ENCODE measurements at regions not wholly inside any gene's neighbourhood (a gene's known extent, or its start where the extent isn't known, plus 50 kb on each side); places are given as distances from the start of the nearest gene placed in this dataset.

GRCh38 chr13:79648191-79648590, 167.2 kb downstream of the NDFIP2 start:
- no peak overlapping the region for H2BK120ac ChIP-seq (ENCODE audit: low read depth, low read length)
- ATAC-seq (ENCODE audit: low read depth): no peak
- no peak overlapping the region for H4K91ac ChIP-seq (ENCODE audit: insufficient read depth, low read depth, low read length)
- no peaks in the 10 kb centered on the region for H3K36me3 ChIP-seq (ENCODE audit: control insufficient read depth, insufficient read depth, low read length)
- in situ Hi-C loops (cut with MboI; ENCODE audit: low sequenced_read_pairs) (no loop called here), dilution Hi-C loops (cut with HindIII; ENCODE audit: low sequenced_read_pairs, unreplicated experiment) (no loop called here), intact Hi-C loops (cut with micrococcal nuclease) (no loop called here)
- H4K5ac ChIP-seq (ENCODE audit: low read depth, low read length): no peak overlapping the region
- CTCF ChIA-PET: no interaction called here
- no peak for TF ChIP-seq MAZ (IDR thresholded peaks at IDR 0.05; ENCODE audit: borderline replicate concordance, low read depth, low read length)
- no peak for TF ChIP-seq MAFK (IDR thresholded peaks at IDR 0.05; ENCODE audit: low read depth, low read length)
- no peak for TF ChIP-seq SMC3 (IDR thresholded peaks at IDR 0.05; ENCODE audit: low read depth, low read length)
- no peak for TF ChIP-seq RAD21 (IDR thresholded peaks at IDR 0.05; ENCODE audit: low read length)
- TF ChIP-seq POLR2A (IDR thresholded peaks at IDR 0.05; ENCODE audit: low read depth, low read length): no peak
- TF ChIP-seq RFX5 (IDR thresholded peaks at IDR 0.05; ENCODE audit: low read depth, low read length): no peak
- TF ChIP-seq MXI1 (IDR thresholded peaks at IDR 0.05; ENCODE audit: borderline replicate concordance, low read depth, low read length): no peak
- TF ChIP-seq CTCF (conservative IDR thresholded peaks at IDR 0.05; ENCODE audit: low read depth, low read length): no peak
- TF ChIP-seq NFE2L2 (IDR thresholded peaks at IDR 0.05; ENCODE audit: low read depth, low read length): no peak
- no peak for TF ChIP-seq CHD1 (IDR thresholded peaks at IDR 0.05; ENCODE audit: low read depth, low read length)
- TF ChIP-seq ELK1 (IDR thresholded peaks at IDR 0.05; ENCODE audit: borderline replicate concordance, low read depth, low read length): no peak
- TF ChIP-seq USF2 (IDR thresholded peaks at IDR 0.05; ENCODE audit: low read depth, low read length): no peak
- no peak for TF ChIP-seq CEBPB (IDR thresholded peaks at IDR 0.05; ENCODE audit: low read depth, low read length)
- TF ChIP-seq FOS (IDR thresholded peaks at IDR 0.05; ENCODE audit: low read depth, low read length): no peak
- TF ChIP-seq RCOR1 (IDR thresholded peaks at IDR 0.05; ENCODE audit: insufficient replicate concordance, low read length): no peak
- TF ChIP-seq BHLHE40 (IDR thresholded peaks at IDR 0.05; ENCODE audit: low read depth, low read length): no peak
- no CpG with 5 or more reads among the region's 1 CpG for WGBS, 2 experiments (ENCODE audit: extremely low coverage in 2 of 2, insufficient read length in 1 of 2)
- H4K20me1 ChIP-seq (ENCODE audit: insufficient read depth, low read length): no peaks in the 10 kb centered on the region
- H2BK15ac ChIP-seq (ENCODE audit: low read depth, low read length): no peak overlapping the region
- H2BK20ac ChIP-seq (ENCODE audit: low read depth, low read length): no peak overlapping the region
- H3K18ac ChIP-seq (ENCODE audit: low read depth, low read length): no peak overlapping the region
- H3K4me2 ChIP-seq (ENCODE audit: low read depth, low read length): no peak overlapping the region
- H3K23ac ChIP-seq (ENCODE audit: low read depth, low read length): no peak overlapping the region
- POLR2A ChIA-PET (ENCODE audit: unreplicated experiment): no interaction called here
- H3K4me3 ChIP-seq (ENCODE audit: insufficient read depth, low read depth, low read length): no peak overlapping the region
- no peak overlapping the region for H2AK5ac ChIP-seq (ENCODE audit: low read depth, low read length)
- no peak overlapping the region for H2BK5ac ChIP-seq (ENCODE audit: low read depth, low read length, poor library complexity, severe bottlenecking)
- peaks cover 3% of the 10 kb centered on the region; the same call in 1 of the 2 replicates for H3K27me3 ChIP-seq (ENCODE audit: control insufficient read depth, insufficient read depth, low read length)
- H3K14ac ChIP-seq (replicated peaks; ENCODE audit: low read depth, low read length): no peak overlapping the region
- no peak for DNase-seq
- no peak overlapping the region for H3K56ac ChIP-seq (ENCODE audit: extremely low read depth, insufficient read depth, low read length)
- H3K9ac ChIP-seq (ENCODE audit: low read depth, low read length): no peak overlapping the region
- no peaks in the 10 kb centered on the region for H3K9me1 ChIP-seq (ENCODE audit: insufficient read depth, low read length)
- no peak overlapping the region for H3K27ac ChIP-seq (ENCODE audit: insufficient read depth, low read length)
- H4K8ac ChIP-seq (ENCODE audit: low read depth in 2 of 2, low read length in 2 of 2): no peak overlapping the region
- H2AK9ac ChIP-seq (replicated peaks; ENCODE audit: low read depth, low read length, poor library complexity): no peak overlapping the region
- no peak overlapping the region for H2AFZ ChIP-seq (replicated peaks; ENCODE audit: low read length, poor library complexity)
- no peak overlapping the region for H3K4ac ChIP-seq (ENCODE audit: low read depth, low read length)
- no peaks in the 10 kb centered on the region for H3K79me1 ChIP-seq (ENCODE audit: low read depth in 1 of 2, low read length in 2 of 2)
- H3K9me3 ChIP-seq (ENCODE audit: control insufficient read depth, insufficient read depth, low read length): no peaks in the 10 kb centered on the region
- H3K4me1 ChIP-seq (ENCODE audit: control insufficient read depth, insufficient read depth, low read length): no peaks in the 10 kb centered on the region
- no TSS peak for BruUV-seq (replicated peaks)

Data from IMR-90 (cell line).